ENCODE measurements at regions not wholly inside any gene's neighbourhood (a gene's known extent, or its start where the extent isn't known, plus 50 kb on each side); places are given as distances from the start of the nearest gene placed in this dataset.

DNA sequence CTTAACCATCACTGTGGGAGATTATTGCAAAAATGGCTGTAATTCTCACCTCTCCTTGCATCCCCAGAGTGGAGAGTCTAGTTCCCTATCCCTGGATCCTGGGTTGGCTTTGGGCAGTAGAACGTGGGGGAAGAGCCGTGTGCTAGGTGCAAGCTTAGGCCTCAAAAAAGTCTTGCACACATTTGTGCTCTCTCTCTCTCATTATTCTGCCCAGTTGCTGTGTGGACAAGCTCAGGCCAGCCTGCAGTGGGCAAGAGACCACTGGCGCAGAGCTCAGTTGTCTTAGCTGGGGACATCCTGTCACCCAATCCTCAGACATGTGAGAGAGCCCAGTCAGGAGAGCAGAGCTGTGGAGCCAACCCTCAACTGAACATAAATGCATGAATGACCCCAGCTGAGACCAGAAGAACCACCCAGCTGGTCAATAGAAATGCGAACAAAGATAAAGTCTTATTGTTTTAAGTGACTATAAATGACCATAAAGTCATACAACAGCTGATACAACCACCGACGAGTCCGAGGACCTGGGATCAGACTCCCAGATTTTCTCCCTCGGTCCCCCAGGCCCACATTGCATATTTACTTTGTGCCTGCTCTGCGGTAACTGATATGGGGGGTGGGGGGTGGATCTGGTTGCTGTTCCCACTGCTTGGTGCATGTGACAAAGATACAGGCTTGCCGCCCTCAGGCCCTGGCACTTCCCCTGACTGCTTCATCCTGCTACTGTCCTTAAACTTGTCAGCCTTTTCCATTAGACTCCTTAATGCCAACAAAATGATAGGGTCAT lies 166.4 kb upstream of the MVB12B start:
- DNase-seq: no peak
- H3K4me3 ChIP-seq (ENCODE audit: low read depth, low read length): no peak overlapping the region

DNA sequence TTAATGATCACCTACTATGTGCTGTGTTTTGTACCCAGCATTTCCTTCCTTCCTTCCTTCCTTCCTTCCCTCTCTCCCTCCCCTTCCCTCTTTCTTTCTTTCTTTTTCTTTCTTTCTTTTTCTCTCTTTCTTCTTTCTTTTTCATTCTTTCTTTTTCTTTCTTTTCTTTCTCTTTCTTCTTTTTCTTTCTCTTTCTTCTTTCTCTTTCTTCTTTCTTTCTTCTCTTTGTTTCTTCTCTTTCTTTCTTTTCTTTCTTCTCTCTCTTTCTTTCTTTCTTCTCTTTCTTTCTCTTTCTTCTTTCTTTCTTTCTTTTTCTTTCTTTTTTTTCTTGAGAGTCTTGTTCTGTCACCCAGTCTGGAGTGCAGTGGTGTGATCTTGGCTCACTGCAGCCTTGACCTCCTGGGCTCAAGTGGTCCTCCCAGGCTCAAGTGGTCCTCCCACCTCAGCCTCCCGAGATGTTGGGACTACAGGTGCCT lies 165.7 kb upstream of the MVB12B start:
- Histone ChIP-seq H3K9me3 (ENCODE audit: severe bottlenecking) (no peaks in the 10 kb centered on the region), H3K27ac (no peak overlapping the region), H3K27me3 (ENCODE audit: insufficient read depth, low read depth, severe bottlenecking) (no peaks in the 10 kb centered on the region), H3K36me3 (no peaks in the 10 kb centered on the region), H3K4me3 (ENCODE audit: low read depth, low read length) (no peak overlapping the region)
- TF ChIP-seq, protein P1, sequence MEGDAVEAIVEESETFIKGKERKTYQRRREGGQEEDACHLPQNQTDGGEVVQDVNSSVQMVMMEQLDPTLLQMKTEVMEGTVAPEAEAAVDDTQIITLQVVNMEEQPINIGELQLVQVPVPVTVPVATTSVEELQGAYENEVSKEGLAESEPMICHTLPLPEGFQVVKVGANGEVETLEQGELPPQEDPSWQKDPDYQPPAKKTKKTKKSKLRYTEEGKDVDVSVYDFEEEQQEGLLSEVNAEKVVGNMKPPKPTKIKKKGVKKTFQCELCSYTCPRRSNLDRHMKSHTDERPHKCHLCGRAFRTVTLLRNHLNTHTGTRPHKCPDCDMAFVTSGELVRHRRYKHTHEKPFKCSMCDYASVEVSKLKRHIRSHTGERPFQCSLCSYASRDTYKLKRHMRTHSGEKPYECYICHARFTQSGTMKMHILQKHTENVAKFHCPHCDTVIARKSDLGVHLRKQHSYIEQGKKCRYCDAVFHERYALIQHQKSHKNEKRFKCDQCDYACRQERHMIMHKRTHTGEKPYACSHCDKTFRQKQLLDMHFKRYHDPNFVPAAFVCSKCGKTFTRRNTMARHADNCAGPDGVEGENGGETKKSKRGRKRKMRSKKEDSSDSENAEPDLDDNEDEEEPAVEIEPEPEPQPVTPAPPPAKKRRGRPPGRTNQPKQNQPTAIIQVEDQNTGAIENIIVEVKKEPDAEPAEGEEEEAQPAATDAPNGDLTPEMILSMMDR (IDR thresholded peaks at IDR 0.05; ENCODE audit: low read depth, low read length): no peak
- no peak for DNase-seq

More for the DNA sequence above, 166.4 kb upstream of the MVB12B start:
- Histone ChIP-seq H3K36me3 (no peaks in the 10 kb centered on the region), H3K9me3 (ENCODE audit: severe bottlenecking) (no peaks in the 10 kb centered on the region), H3K27ac (no peak overlapping the region), H3K27me3 (ENCODE audit: insufficient read depth, low read depth, severe bottlenecking) (no peaks in the 10 kb centered on the region)
- TF ChIP-seq, protein P1 (IDR thresholded peaks at IDR 0.05; ENCODE audit: low read depth, low read length): no peak

GRCh38 chr9:126162611-126163381 lies 163.8 kb upstream of the MVB12B start:
- Histone ChIP-seq H3K4me3 (ENCODE audit: low read depth, low read length) (no peak overlapping the region), H3K9me3 (ENCODE audit: severe bottlenecking) (no peaks in the 10 kb centered on the region), H3K27me3 (ENCODE audit: insufficient read depth, low read depth, severe bottlenecking) (no peaks in the 10 kb centered on the region), H3K36me3 (no peaks in the 10 kb centered on the region), H3K27ac (no peak overlapping the region)
- TF ChIP-seq, protein P1 (IDR thresholded peaks at IDR 0.05; ENCODE audit: low read depth, low read length): no peak
- DNase-seq: no peak

DNA sequence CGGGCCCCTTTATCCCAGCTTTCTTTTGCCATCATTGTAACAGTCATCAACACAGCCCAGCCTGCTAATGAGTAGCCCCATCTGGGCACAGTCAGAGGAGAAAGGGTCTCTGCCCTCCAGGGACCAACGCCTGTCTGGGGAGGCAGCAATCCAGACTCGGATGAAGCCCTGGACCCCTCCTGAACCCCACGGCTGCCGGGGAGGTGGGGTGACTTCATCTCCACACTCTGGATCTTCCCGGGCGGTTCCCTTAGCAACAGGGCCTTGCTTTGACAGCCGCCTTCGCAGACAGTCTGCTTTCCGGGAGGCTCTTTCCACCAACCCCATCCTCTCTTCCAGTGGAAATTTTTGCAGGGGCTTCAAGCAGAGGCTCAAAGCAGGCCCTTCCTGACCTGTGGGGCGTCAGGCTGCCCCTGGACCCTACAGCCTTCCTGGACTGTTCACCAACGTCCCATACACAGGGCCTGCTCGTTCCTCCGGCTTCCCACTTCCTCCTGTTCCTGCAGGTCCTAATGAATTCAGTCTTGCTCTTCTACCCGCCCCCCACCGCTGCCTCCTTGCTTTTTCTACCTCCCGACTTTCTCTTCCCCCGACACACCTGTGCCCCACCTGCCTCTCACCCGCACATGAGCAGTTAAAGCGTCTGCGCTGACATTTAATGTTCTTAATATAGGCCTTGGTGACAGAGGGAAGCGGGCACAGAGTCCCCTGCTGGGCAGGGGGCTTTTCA lies 161.7 kb upstream of the MVB12B start:
- TF ChIP-seq, protein P1 (IDR thresholded peaks at IDR 0.05; ENCODE audit: low read depth, low read length): no peak
- Histone ChIP-seq H3K27me3 (ENCODE audit: insufficient read depth, low read depth, severe bottlenecking) (no peaks in the 10 kb centered on the region), H3K4me3 (ENCODE audit: low read depth, low read length) (no peak overlapping the region), H3K36me3 (no peaks in the 10 kb centered on the region), H3K27ac (no peak overlapping the region), H3K9me3 (ENCODE audit: severe bottlenecking) (no peaks in the 10 kb centered on the region)
- no peak for DNase-seq

GRCh38 chr9:126165755-126166154 lies 160.9 kb upstream of the MVB12B start:
- DNase-seq: no peak
- H3K36me3 ChIP-seq: no peaks in the 10 kb centered on the region
- TF ChIP-seq, protein P1 (IDR thresholded peaks at IDR 0.05; ENCODE audit: low read depth, low read length): no peak
- no peaks in the 10 kb centered on the region for H3K9me3 ChIP-seq (ENCODE audit: severe bottlenecking)
- H3K27ac ChIP-seq: no peak overlapping the region
- H3K4me3 ChIP-seq (ENCODE audit: low read depth, low read length): no peak overlapping the region
- no peaks in the 10 kb centered on the region for H3K27me3 ChIP-seq (ENCODE audit: insufficient read depth, low read depth, severe bottlenecking)
